Putamen (tissue), 1 donor: ENCODE measurements at regions not wholly inside any gene's neighbourhood (a gene's known extent, or its start where the extent isn't known, plus 50 kb on each side); places are given as distances from the start of the nearest gene placed in this dataset.

Experiments used
- DNase-seq: peaks from one replicate; pipeline ENCODE4 v3.0.0-alpha.2; 2016; ENCODE audit warnings: low spot score

DNA sequence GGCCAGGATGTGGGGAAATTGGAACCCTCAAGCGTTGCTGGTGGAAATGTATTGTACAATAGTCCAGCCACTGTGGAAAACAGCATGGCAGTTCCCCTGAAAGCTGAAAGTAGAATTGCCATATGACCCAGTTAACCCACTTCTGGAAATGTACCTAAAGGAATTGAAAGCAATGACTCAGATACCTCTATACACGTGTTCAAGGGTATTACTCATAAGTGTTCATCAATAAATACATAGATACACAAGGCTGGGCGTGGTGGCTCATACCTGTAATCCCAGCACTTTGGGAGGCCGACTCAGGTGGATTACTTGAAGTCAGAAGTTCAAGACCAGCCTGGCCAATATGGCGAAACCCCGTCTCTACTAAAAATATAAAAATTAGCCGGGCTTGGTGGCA, 71.9 kb upstream of the IRS2 start:
- DNase-seq: no peak

GRCh38 chr13:109857803-109858202, 71.4 kb upstream of the IRS2 start:
- no peak for DNase-seq

GRCh38 chr13:109857325-109857724, 70.9 kb upstream of the IRS2 start:
- no peak for DNase-seq

- no peak for DNase-seq
Measured at GRCh38 chr13:109856350-109856749, 70.0 kb upstream of the IRS2 start.

GRCh38 chr13:109853153-109853552, 66.8 kb upstream of the IRS2 start:
- no peak for DNase-seq

- DNase-seq: no peak
Measured at GRCh38 chr13:109846185-109846584, 59.8 kb upstream of the IRS2 start.

- DNase-seq: no peak
Measured at GRCh38 chr13:109844396-109844795, 58.0 kb upstream of the IRS2 start.

- DNase-seq: no peak
Measured at GRCh38 chr13:109843695-109844094, 57.3 kb upstream of the IRS2 start.

- no peak for DNase-seq
Measured at GRCh38 chr13:109842212-109842920, 56.0 kb upstream of the IRS2 start.

- DNase-seq: no peak
Measured at GRCh38 chr13:109840893-109841287, 54.5 kb upstream of the IRS2 start.

- no peak for DNase-seq
Measured at GRCh38 chr13:109840201-109840892, 54.0 kb upstream of the IRS2 start.

GRCh38 chr13:109836629-109837607, 50.5 kb upstream of the IRS2 start:
- no peak for DNase-seq
